Activated CD8-positive, alpha-beta memory T cell treated with anti-CD3 and anti-CD28 coated beads, Interleukin-2, amount 50 U/mL, for 1 hour (primary cell): ENCODE measurements at regions not wholly inside any gene's neighbourhood (a gene's known extent, or its start where the extent isn't known, plus 50 kb on each side); places are given as distances from the start of the nearest gene placed in this dataset.

Experiments used
- DNase-seq: peaks from one replicate; pipeline ENCODE4 v3.0.0-alpha.2; 2020; ENCODE audit errors: extremely low read depth

GRCh38 chr2:56444339-56444738, 260.5 kb downstream of the CCDC85A start:
- no peak for DNase-seq

GRCh38 chr2:56448403-56449001, 264.7 kb downstream of the CCDC85A start:
- no peak for DNase-seq

- no peak for DNase-seq
Observed at GRCh38 chr2:56449002-56449431, 265.2 kb downstream of the CCDC85A start.

GRCh38 chr2:56449449-56449860, 265.7 kb downstream of the CCDC85A start:
- no peak for DNase-seq

GRCh38 chr2:56450047-56450446, 266.3 kb downstream of the CCDC85A start:
- no peak for DNase-seq

GRCh38 chr2:56450772-56451171, 267.0 kb downstream of the CCDC85A start:
- no peak for DNase-seq

- DNase-seq, result no peak
Observed at GRCh38 chr2:56455642-56456041, 271.9 kb downstream of the CCDC85A start.

GRCh38 chr2:56456791-56457190, 273.0 kb downstream of the CCDC85A start:
- DNase-seq, result no peak

- no peak for DNase-seq
Observed at GRCh38 chr2:56460508-56460907, 276.7 kb downstream of the CCDC85A start.

GRCh38 chr2:56464066-56464465, 280.3 kb downstream of the CCDC85A start:
- no peak for DNase-seq

GRCh38 chr2:56464613-56465012, 280.8 kb downstream of the CCDC85A start:
- DNase-seq, result no peak

- DNase-seq, result no peak
Observed at GRCh38 chr2:56465491-56465890, 281.7 kb downstream of the CCDC85A start.

- DNase-seq, result no peak
Observed at GRCh38 chr2:56473524-56473923, 289.7 kb downstream of the CCDC85A start.

GRCh38 chr2:56474412-56475158, 290.8 kb downstream of the CCDC85A start:
- DNase-seq, result no peak

GRCh38 chr2:56475191-56475590, 291.4 kb downstream of the CCDC85A start:
- no peak for DNase-seq

- no peak for DNase-seq
Observed at GRCh38 chr2:56476509-56477071, 292.8 kb downstream of the CCDC85A start.

GRCh38 chr2:56478027-56478426, 294.2 kb downstream of the CCDC85A start:
- no peak for DNase-seq

- no peak for DNase-seq
Observed at GRCh38 chr2:56483081-56483480, 299.3 kb downstream of the CCDC85A start.

- no peak for DNase-seq
Observed at GRCh38 chr2:56484906-56485305, 301.1 kb downstream of the CCDC85A start.

GRCh38 chr2:56500317-56500716, 316.5 kb downstream of the CCDC85A start:
- DNase-seq, result no peak

GRCh38 chr2:56502616-56503015, 318.8 kb downstream of the CCDC85A start:
- DNase-seq, result no peak

GRCh38 chr2:56505885-56506284, 322.1 kb downstream of the CCDC85A start:
- no peak for DNase-seq

GRCh38 chr2:56508662-56509061, 324.9 kb downstream of the CCDC85A start:
- DNase-seq, result no peak
